HG02588 (cell line): ENCODE measurements at regions not wholly inside any gene's neighbourhood (a gene's known extent, or its start where the extent isn't known, plus 50 kb on each side); places are given as distances from the start of the nearest gene placed in this dataset.
"Not testable (repeated sequence)": the region's sequence is repeated elsewhere in the genome, so short reads cannot be mapped to it uniquely, and the experiment has no call there.

ENCODE experiments used
- ATAC-seq: cut with Tn5 transposase; IDR thresholded peaks from one replicate; pipeline ENCODE4 v1.9.1; 2021; ENCODE audit warnings: mild to moderate bottlenecking, moderate library complexity; ENCODE audit not compliant: unreplicated experiment

DNA sequence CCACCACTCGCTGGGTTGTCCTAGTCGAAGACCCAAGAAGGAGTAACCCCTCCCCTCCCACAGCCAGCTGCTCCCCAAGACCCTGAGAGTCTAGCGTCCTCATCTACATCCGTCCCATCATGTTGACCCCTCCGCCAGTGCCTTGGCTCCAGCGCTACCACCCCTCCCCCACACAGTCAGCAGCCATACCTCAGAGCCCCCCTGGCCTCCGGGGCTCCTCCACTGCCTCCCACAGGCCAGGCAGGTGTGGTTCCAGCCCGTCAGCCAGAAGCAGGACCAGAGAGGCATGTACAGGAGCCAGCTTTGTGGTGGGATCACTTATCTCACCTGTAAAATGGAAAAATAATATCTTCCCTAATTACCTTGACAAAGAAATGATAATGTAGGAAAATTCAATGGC is 51.5 kb upstream of the PHF21B start:
- no peak for ATAC-seq

DNA sequence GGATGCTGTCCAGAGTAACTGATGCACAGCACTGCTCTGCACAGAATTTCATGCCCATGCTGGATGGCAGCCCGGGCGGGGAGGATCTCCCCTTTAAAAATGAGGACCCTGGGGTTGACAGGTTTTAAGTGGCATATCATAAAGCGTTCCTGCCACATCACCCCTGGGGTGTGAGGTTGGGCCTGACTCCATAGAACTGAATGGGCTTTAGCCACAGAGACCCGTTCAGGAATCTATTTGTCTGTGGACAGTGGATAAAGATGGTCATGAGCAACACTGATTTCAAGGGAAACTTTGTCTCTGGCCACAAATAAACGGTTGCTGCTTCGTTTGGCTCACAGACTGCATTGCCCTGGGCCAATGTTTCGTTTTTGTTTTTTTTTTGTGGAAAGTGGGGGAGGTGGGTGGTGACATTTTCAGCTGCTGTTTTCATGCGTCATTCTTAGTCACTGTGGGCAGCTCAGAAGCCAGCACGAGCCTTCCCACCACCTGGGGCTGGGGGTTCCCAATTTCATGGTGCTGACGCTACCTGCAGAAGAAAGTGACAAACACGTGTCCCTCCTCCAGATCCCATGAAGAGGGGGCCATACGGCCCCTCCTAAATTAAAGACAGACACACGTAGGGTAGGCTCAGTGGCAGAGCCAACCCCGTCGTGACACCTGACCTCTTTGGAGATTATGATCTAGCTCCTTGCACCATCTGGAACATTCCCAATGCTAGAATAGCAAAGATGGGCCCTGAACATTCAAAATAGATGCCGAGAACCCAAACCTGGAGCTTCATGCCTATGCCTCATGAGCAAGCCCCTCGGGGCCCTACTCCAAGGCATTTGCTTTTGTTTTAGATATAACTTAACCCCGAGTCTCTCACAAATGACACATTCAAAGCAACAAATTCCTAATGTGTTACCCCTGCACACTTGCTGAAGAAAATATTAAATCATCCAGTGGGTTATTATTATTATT is 54.8 kb upstream of the PHF21B start:
- ATAC-seq = peak; percentile 62

DNA sequence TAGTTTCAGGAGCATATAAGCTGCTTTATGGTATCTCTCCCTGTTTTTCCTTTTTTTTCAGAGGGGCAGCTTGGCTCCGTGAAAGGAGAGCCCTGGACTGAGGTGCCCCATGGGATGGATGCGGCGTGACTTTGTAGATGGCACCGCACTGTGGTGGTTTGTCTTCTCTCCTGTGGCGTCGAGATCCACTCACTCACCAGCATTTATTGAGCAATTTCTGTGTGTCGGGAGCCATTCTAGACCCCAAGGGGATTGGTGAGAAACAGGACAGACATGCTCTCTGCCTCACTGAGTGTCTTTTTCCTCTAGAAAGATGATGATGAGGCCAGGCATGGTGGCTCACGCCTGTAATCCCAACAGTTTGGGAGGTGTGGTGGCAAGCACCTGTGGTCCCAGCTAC is 55.9 kb upstream of the PHF21B start:
- ATAC-seq = no peak

DNA sequence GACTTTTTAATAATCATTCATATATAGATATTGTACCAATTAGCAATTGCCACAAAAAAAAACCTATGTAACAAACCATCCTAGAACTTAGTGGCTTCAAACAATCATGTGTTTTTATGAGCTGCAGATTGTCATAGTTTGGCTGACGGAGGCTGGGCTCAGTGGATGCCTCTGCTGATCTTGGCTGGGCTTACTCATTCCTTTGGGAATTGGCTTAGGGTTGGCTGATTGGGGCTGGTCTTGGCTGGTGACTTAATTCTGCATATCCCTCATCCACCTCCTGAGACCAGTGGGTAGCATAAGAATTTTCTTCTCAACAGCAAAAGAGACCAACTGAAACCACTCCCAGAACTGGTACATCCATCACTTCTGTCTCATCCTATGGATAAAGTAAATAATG is 57.9 kb upstream of the PHF21B start:
- no peak for ATAC-seq

DNA sequence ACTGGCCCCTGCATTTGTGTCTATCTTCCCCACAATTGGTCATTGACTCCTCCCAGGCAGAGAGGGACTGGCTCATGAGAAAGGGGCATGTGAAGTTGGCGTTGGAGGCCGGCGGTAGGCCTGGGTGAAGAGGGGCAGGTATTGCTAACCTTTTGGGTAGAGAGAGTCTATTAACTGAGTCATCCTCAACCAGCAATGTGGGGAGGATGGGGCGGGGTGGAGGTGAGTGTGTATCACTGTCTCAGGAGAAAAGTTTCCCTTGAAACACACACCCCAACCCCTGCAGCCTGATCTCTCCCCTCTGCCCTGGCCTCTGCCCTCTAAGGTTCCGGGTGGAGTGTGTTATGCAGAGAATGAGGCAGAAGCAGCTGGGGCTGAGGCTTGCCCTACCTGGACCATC is 60.1 kb upstream of the PHF21B start:
- ATAC-seq = no peak

DNA sequence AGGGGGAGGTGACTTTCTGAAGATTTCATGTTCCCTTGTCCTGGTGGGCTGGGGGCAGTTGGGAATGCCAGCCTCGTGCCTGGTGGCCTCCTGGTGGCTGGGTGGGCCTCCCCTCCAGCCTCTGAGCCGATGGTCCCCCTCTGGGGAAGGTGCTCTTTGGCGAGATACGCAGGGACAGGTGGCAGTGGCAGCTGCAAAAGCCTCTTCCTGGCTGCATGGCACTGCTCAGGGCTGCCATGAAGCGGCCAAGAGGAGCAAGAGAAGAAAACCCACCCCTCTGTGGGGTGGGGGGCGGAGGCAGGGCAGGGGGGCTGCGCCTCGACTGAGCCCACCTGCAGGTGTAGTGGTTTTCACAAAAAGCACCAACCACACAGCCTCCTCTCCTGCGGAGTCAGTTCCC is 61.8 kb upstream of the PHF21B start:
- no peak for ATAC-seq

DNA sequence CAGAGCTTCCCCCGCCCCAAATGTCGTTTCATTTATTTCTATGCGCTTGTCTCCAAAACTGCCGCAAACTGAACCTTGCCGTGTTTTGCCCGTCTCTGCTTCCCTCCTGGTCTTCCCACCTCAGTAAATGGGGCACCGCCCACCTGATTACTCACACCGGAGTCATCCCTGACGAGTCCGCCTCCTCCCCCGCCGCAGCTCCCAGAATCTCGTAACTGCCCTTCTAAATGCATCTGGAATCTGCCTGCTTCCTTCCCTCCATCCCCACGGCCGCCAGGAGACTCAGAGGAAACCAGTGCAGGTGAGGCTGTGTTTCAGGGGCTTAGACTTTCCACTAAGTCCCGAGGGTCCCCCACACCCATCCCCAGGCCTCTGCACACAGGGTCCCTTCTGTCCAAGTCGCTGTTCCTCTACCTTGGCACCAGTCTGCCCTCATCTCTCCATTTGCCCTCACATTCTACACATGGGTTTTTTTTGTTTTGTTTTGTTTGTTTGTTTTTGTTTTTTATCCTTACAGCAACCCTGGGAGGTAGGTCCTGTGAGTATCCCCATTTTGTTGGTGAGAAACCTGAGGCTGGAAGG is 62.6 kb upstream of the PHF21B start:
- ATAC-seq = no peak

DNA sequence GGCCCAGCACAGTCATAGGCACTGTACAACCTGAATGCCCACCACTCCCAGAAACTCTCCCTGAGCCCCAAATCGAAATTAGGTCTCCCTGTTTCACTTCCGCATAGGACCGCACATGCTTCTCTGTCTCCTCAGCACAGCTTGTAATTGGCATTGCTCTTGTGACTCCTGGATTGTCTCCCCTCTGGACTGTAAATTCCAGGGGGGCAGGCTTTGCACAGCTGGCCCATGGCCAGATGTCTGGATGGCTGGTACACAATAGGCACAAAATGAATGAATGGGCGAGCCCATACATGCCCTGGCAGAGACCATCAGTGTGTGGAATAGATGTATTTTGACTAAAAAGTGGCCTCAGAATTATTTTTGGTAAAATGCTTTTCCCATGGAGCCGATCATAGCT is 63.3 kb upstream of the PHF21B start:
- ATAC-seq = no peak

DNA sequence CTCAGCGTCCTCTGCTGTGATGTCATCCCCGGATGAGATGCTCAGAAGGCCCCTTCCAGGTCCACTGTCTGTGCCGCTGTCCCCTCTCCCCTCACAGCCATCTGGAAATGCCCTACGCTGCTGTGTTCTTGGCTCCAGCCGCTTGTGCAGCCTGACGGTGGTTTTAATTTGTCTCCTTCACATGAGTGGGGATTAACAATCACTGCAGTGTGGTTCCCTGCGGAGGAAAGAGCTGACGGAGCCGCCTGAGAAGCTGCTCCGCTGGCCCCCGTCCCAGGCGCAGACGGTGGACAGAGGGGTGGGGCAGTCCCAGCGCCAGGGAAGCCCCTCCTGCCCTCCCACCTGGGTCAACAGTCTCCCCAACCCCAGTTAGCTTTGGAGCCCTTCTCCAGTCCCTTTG is 67.5 kb upstream of the PHF21B start:
- no peak for ATAC-seq

DNA sequence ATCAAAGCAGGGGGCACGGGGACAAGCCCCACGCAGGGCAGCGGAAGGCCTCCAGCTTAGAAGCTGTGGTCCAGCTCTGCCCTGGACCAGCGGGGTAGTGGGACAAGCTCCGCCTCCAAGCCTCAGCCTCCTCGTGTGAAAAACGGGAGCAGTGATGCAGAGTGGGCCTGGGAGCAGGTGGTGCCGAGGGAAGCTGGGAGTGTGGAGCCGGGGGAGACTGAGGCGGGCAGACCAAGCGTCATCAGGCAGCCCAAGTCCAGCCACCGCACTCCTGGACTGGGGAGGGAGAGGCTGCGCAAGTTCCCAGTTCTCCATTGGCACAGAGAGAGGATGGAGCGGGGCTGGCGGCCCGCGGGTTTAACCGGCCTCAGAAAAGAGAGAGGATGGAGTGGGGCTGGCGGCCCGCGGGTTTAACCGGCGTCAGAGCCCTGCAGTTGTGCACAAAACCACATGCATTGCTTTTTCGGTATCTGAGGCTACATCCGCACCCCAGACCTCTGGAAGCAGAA is 68.1 kb upstream of the PHF21B start:
- no peak for ATAC-seq

DNA sequence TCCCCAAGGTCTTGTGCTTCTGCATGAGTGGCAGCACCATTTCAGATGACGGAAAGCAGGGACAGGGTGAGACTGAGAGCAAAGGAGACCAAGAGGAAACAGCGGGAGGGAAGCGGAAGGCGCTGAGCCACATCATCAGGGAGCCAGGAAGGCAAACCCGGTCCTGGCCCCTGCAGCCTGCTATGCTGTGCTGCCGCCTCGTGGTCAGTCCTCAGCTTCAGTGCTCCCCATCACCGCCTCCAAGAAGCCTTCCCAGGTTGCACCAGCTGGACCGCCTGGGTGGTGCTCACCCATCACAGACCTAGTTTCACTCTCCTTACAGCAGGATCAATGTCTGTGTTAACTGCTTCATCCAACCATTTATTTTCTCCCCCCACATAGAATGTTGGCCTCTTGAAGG is 73.0 kb upstream of the PHF21B start:
- ATAC-seq = no peak

DNA sequence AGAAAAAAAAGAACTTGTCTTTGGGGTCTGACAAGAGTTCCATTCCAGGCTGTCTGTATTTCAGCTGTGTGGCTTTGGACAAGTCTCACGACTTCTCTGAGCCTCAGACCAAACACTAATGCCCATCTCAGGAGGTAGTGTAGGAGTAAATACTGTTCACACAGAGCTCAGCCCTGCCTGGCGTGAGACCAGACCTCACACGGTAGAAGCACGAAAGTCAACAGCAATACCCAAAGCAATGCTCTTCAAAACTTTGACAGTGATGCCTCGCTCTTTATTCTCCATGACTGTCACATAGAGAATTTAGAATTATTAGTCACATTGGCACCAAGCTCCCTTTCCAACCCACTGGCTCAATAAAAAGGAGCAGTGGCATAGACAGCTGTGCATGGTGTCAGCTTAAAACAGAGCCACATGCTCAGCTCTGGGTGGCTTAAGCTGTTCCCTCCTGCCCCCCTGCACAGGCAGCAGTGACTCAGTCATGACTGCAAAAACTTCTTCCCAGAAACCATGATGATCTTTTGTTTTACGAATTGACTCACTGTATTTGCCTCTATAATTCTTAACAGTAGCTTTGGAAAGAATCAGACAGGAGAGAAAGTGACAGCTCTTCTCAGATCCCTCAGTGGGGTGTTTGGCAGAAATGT is 74.0 kb upstream of the PHF21B start:
- ATAC-seq = no peak

DNA sequence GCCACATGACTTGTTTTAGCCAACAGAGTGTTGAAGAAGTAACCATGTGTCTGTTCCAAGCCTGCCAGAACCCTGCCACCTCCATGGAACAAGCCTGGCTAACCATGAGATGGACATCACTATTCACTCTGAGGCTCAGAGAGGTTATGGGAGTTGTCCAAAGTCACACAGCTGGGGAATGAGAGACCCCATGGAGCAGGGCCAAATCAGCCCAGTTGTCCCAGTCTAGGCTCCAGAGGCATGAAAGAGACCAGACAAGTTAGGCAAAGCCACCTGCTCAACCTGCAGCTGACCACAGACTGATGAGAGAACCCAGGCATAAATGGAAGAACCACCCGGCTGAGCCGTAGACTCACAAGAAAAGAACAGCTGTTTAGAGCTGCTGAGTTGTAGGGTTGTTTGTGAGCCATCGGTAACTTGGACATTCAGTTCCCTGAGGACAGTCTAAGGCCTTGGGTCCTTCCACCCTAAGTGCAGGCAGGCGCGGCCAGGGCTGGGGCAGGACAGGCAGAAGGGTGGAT is 74.7 kb upstream of the PHF21B start:
- ATAC-seq = no peak

DNA sequence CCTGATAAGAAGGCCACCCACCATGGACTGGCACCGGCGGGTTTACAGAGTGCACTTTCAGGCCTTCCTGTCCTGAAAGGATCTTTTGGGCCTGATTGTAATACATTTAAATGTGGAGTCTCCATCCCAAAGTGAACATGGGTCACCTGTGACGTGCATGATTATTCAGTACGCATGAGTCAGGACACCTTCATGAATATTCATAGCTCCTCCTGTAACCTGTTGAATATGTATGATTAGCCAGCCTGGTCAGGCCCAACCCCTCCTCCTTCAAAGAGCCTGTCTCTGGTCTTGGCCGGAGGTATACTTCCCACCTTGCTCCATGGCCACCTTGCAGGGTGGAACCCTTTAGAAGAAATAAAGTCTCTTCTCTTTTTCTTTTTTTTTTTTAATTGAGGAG is 75.9 kb upstream of the NUP50 start:
- ATAC-seq = no peak

DNA sequence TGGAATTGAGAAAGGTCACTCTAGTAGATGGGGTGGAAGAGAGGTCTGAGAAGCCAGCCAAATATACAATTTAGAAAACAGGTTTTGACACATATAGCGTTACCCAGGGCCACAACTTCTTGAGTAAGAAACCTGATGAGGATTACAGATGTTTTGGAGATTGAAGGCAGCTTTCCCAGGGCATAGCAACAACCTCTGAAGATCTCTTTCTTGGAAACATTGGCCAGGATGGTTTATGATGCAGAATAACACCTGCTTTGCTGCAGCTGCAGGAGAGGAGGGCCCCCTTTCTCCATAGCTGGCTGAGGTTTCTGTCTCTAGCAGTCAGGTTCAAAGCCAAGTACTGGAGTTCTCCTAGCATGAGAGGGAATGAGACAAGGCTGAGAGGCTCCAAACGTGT is 75.1 kb upstream of the NUP50 start:
- no peak for ATAC-seq

DNA sequence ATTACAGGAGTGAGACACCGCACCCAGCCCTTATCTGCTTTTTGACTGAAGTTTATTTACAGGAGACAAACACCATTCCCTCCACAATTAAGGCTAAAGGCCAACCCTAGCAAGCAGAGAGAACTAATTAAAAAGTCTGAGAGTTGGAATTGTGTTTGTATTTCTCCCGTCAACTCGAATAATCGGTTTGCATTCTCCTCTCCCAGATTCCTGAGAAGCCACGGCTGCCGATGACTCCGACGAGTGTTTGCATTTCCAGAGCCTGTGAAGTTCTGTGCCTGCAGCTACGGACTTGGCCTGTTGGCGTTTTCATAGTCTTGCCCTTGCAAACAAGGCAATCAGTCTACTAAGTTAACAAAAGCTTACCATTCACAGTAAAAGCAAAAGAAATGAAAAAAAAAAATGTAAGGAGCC is 73.2 kb upstream of the NUP50 start:
- ATAC-seq = no peak

DNA sequence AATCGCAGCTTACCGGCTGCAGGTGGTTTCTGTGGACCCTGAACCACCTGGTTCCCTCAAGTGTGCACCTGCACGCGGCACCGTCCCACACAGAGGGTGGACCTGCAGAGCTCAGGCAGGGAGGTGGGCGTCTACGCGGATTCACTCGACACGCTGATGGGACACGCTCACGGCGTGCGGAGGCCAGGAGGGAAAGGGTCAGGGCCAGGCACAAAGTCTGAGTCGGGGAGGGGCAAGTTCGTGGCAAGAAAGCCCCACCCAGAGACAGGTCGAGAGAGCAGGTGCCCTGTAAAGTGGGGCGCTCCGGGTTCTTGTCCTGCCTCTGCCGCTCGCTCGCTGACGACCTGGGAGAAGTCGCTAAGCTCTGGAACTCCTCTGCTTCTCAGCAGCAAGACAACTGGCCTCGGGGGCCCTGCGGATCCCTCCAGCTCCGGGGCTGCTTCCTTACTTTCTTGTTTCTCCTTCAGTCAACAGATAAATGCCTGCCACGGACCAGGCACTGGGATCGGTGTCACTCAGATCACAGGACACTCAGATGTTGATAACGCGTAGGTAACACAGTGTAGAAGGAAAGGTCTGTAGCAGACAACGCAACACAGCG is 72.4 kb upstream of the NUP50 start:
- no peak for ATAC-seq

DNA sequence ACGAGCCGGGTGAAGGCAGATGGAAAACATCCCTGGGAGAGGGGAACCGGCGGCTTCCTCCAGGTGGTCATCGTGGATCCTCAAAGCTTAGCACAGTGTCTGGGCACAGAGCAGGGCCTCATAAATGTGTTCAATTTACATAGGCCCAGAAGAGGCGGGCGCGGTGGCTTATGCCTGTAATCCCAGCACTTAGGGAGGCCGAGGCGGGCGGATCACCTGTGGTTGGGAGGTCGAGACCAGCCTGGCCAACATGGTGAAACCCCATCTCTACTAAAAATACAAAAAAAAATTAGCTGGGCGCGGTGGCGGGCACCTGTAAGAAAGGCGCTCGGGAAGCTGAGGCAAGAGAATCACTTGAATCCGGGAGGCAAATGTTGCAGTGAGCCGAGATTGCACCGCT is 71.8 kb upstream of the NUP50 start:
- ATAC-seq = not testable (repeated sequence)

DNA sequence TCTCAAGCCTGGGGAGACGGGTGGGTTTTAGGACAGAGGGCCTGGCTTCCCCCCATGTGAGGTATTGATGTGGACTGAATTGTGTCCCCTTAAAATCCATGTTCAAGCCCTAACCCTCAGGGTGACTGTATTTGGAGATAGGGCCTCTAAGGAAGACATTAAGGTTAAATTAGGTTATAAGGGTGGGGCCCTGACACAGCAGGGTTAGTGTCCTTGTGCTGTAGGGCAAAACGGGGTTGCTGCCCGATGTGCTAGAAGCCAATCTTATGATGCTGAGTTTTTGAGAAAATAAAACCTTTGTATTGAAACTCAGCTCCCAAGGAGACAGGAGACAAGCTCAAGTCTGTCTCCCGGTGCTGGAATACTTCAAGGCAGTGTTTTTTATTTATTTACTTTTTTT is 71.1 kb upstream of the NUP50 start:
- ATAC-seq = no peak

DNA sequence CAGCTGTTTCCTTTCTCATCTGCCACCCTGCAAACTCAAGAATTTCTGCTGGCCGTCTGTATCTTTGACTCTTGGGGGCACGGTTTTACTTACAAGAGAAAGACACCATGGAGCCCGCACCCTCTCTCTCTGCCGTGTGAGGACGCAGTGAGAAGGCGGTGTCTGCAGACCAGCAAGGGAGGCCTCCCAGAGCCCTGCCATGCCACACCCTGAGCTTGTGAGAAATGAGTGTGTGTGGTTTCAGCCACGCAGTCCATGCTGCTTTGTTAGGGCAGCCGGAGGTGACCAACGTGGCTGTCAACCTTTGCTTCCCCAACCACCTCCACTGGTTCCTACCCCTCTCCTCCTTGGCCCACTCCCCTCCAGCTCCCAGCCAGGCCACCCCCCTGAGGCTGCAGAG is 70.1 kb upstream of the NUP50 start:
- no peak for ATAC-seq

DNA sequence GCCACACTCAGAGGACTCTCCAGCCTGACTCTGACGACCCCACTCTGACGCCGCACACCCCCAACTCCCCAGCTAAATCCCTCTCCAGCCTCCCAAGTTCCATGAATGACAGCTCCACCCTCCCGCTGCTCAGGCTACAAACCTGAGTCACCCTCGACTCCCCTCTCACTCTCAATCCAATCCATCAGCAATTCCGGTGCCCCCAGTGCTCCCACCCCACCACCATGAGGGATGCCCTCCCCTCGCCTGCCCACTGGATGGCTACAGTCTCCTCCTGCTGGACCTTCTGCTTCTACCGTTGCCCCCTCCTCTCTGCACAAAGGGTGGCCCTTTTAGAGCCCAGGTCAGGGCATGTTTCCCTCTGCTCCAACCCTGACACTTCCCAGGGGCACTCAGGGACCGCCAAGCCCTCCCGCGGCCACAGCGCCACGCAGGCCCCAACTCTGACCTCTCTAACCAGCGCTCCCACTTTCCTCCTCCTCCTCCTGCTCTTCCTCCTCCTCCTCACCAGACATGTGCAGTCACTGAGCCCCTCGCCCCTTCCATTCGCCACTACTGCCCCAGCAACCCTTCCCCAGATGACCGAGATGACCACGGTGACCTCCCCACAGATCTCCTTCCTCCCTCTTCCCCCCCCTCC is 69.5 kb upstream of the NUP50 start:
- ATAC-seq = no peak
